ENCODE measurements at regions not wholly inside any gene's neighbourhood (a gene's known extent, or its start where the extent isn't known, plus 50 kb on each side); places are given as distances from the start of the nearest gene placed in this dataset.
"Not testable (repeated sequence)": the region's sequence is repeated elsewhere in the genome, so short reads cannot be mapped to it uniquely, and the experiment has no call there.

DNA sequence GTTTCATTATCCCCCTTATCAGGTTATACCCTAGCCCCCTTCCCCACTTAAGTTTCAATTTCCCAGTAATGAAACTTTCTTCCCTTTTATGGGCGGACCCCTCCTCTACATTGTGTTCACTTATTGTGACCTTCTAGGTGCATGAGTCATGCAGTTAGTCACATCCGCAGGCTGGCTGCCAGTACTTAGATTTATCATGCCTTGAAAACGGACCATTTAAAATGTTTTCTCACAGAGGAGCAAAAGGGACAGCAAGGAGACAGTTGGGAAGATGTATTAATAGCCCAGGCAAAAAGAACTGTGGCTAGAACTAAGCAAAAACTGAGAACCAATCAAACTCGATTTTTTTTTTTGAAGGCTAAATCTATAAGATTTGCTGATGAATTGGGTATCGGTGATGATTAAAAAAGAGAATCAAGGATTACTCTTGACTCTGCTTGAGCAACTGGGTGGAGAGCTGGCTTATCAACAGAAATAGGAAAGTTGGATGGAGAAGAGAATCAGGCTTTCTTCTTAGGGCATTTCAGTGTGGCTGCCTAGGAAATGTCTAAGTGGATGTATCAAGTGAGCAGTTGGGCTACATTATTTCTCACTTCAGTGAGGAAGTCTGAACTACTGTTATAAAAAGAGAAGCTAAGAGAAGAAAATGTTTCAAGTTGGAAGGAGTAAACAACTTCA lies 615.0 kb downstream of the HINT1 start:
- DNase-seq: no peak

DNA sequence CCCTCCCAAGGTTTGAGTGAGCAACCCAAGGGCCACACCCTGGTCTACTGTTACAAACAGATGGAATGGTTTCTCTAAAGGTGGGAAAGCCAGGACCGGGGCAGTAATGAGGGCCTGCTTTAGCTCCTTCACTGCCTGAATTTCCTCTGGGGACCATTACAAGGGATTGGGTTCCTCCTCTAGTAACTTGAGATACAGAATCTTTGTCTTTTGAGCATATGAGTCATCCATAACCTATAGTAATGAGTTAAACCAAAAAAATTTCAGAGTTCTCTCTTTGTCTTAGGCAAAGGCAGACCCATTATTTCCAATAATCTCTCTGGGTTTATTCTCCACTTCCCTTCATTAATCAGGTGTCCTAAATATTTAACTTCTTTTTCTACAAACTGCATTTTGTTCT lies 618.8 kb downstream of the HINT1 start:
- DNase-seq: no peak

GRCh38 chr5:130545291-130545690 lies 619.8 kb downstream of the HINT1 start:
- DNase-seq: no peak

DNA sequence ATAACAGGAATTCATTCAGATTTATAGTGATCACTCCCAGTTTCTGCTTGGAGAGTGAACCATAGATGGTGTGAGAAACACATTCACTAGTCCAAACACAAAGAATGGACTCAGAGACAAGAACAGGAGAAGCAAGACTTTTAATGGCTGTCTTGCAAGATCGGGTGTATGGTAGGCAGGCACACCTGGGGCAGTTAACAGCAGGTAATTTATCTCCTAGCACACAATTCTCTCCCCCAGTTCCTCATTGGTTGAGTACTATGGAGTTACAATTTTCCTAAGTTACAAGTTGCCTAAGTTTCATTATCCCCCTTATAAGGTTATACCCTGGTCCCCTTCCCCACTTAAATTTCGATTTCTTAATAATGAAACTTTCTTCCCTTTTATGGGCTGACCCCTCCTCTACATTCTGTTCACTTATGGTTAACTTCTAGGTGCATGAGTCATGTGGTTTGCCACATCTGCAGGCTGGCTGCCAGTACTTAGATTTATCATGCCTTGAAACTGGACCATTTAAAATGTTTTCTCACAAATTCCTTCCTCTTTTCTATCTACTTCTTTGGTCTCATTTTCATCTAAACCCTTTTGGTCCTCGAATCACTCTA lies 623.3 kb downstream of the HINT1 start:
- no peak for DNase-seq

DNA sequence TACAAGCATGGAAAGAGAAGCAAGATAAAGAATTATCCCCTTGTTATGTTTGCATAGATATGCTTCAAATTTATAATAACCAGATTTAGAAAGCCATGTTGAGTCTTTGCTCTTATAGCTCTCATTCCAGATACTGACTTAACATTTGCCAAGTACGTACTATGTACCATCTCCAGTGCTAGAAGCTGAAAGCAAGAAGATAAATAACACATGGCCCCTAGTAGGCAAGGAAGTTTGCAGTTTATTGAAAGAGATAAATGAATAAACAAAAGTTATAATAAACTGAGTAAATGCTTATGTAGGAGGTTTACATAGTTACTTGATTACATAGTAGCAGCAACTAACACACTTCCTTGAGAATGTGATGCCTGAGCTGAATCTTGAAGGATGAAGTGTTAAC lies 628.4 kb downstream of the HINT1 start:
- DNase-seq: no peak

DNA sequence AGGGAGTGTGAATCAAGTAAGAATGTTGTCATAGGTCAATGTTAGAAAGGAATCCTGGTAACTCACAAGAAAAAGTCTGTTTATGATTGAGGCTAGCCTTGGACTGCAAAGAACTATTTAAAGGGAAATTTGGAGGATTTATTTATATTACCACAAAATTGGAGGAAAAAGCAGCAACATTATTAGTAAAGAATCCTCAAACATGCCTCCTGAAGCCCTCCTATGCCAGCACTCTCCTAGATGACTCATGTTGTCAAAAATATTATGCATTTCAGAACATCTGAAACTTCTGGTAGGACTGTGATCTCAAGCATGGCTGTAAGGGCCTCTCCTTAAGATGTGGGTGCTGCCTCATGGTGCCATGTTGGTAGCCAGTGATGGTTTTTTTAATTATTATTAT lies 628.5 kb downstream of the CHSY3 start:
- DNase-seq: no peak

DNA sequence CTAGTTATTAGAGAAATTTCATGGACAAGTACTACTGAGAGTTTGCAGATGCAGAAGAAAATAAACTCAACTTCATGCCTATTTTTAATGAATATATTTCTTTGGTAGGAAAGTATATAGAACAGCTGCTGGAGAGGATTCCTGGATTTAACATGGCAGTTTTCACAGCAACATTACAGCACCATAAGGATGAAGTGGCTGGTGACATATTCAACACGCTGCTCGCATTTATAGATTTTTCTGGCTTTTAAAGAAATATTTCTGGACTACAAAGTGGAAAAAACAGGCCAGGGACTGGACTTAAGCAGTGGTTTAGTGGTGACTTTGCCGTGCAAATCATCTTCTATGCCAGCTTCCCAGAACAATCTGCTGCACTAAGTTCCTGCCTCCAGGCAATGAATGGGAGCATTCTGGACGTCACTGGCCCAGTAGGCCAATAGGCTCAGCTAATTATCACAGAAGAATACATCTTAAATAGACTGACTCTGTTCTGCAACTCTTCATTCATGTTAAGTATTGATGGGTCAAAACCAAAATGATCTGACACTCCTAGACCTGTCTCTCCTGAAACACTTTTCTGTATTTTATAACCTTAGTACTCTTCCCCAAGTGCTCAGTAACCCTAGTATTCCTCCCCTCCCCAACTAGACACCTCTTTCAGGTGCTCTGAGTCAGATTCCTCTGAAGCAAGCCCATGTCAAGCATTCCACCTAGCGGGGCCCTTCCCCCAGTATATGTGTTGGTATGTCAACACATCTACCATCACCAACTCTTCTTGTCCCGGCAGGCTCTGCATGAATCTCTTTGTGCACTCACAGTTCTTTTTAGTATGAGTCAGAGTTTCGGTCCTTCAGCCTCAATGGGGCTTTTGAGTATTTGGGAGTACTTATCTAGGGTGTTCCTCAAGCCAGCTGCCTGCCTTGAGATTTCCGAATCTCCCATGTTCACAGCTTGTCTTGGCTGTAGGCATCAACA lies 625.5 kb downstream of the CHSY3 start:
- DNase-seq: no peak

DNA sequence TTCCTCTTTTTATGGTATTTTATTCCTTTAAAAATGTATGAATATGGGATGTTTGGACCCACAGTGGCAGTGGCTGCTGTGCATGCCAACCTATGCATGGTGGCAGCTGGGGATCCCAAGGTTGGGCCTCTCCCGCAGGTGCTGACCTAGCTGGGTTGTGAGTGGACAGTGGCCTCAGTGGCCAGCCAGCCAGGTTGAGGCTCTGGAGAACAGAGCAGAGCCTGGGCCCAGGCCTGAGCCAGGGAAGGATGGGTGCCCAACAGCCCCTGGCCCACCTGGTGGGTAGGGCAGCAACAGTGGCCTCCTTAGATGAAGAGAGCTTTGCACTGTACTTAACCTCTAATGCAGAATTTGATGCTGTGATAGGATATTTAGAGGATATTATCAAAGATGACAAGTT lies 624.8 kb downstream of the CHSY3 start:
- DNase-seq: no peak

GRCh38 chr5:130528474-130528873 lies 624.2 kb downstream of the CHSY3 start:
- DNase-seq: no peak

DNA sequence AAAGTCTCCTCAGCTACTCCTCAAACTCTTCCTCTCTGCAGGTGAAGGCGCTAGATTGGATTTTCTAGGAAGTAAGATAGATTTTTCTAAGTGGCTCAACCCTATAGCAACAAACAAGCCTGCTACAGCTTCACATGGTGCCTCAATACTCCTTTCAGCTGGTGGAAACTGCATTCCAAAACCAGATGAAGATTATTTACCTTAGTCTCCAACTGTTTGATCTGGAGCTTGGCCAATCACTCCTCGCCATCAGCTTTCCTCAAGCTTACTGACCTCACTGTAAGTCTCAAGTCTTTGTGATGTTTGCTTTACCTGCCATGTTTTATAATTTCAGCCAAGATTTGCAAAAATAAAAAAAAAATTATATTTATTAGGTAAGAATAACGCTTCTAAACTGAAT lies 622.4 kb downstream of the CHSY3 start:
- no peak for DNase-seq

GRCh38 chr5:130520211-130520610 lies 615.9 kb downstream of the CHSY3 start:
- no peak for DNase-seq

GRCh38 chr5:130514984-130515690 lies 610.9 kb downstream of the CHSY3 start:
- DNase-seq: no peak

DNA sequence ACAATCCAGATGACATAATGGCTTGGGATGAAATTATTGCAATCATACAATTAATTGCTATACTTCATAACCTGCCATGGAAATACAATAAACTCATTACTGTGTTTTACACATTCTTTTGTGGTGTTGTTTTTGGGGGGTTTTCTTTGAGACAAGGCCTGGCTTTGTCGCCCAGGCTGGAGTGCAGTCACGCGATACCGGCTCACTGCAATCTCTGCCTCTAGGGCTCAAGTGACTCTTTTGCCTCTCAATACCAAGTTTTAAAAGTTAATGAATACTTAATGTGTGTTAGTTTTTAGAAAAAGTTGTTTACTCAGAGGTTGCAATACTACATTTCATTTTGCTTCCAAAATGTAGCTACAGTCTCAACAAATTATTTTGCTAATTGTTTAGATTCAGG lies 598.4 kb downstream of the CHSY3 start:
- DNase-seq: no peak

GRCh38 chr5:130501151-130501865 lies 597.0 kb downstream of the CHSY3 start:
- no peak for DNase-seq

DNA sequence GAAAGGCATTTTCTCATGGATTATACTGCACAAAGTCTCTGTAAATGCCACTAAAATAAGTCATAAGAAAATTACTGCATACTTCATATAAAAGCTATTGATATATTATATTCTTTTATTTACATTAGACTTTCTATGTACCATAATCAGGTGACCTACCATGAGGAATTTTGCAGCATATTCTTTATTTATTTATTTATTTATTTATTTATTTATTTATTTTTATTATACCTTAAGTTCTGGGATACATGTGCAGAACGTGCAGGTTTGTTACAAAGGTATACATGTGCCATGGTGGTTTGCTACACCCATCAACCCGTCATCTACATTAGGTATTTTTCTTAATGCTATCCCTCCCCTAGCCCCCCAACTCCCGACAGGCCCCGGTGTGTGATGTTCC lies 596.2 kb downstream of the CHSY3 start:
- not testable (repeated sequence) for DNase-seq

- no peak for DNase-seq
Measured at GRCh38 chr5:130496215-130496614, 592.0 kb downstream of the CHSY3 start.

DNA sequence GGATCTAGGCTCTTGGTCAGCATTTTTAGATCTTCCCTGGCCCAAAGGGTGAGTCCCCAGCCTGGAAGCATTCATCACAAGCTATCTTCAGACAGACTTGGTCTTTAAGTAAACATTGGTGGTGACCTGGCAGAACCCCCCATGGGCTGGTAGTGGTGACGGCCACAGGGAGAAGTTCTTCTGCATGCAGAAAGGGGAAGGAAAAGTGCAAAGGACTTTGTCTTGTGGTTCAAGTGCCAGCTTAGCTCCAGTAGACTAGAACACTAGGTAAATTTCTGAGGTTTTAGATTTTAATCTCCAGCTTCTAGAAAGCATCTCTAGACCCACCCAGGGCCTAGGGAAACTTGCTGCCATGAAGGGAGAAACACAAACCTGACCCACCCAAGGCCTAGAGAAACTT lies 584.0 kb downstream of the CHSY3 start:
- DNase-seq: no peak

- no peak for DNase-seq
Measured at GRCh38 chr5:130479045-130479804, 575.0 kb downstream of the CHSY3 start.

DNA sequence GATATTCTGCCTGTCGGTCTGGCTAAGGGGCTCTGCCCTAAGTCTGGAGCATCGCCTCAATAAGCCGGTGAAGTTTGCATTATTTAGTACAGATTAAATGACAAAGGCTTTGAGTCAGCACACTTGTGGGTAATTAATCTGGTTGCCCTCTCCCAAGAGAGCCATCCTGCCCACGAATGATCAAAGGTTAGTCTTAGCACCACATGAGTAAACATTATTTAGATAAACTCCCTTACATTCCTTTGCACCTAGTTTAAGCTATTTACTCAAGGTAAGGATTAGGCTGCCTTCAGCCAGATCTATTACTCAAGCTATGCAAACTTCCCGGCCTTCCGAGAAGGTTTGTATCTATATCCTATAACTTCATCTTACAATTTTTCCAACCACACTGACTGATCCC lies 572.1 kb downstream of the CHSY3 start:
- no peak for DNase-seq

- DNase-seq: no peak
Measured at GRCh38 chr5:130462516-130462915, 558.3 kb downstream of the CHSY3 start.

GRCh38 chr5:130455175-130455574 lies 550.9 kb downstream of the CHSY3 start:
- no peak for DNase-seq

DNA sequence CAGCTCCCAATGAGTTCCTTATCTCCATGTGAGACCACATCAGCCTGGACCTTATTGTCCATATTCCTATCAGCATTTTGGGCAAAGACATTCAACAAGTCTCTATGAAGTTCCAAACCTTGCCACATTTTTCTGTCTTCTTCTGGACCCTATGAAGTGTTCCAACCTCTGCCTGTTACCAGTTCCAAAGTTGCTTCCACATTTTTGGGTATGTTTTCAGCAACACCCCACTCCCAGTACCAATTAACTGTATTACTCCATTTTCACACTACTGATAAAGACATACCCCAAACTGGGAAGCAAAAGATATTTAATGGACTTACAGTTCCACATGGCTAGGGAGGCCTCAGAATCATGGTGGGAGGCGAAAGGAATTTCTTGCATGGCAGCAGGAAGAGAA lies 548.5 kb downstream of the CHSY3 start:
- no peak for DNase-seq
